HG02852 (cell line): ENCODE measurements at regions not wholly inside any gene's neighbourhood (a gene's known extent, or its start where the extent isn't known, plus 50 kb on each side); places are given as distances from the start of the nearest gene placed in this dataset.
"Not testable (repeated sequence)": the region's sequence is repeated elsewhere in the genome, so short reads cannot be mapped to it uniquely, and the experiment has no call there.

ENCODE experiments used
- ATAC-seq: cut with Tn5 transposase; IDR thresholded peaks from one replicate; pipeline ENCODE4 v1.9.1; 2021; ENCODE audit warnings: mild to moderate bottlenecking, moderate library complexity; ENCODE audit not compliant: unreplicated experiment

DNA sequence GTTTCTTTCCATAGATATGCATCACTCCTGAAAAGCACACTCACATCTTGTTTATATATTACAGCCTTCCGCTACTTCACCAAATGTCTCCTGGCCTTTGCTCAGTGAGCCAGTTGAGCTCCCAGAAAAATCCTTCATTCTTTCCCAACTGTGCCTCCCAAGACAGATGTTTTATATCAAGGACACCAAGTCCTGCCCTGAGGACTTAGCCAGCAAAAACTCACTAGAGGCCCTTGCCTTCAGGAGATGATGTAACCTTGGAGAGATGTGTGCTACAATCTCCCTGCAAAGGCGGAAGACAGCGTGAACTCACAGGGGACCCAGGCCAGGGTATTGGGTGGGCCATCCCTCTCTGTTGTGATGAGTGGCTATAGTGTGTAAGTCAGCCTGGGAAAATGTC is 86.1 kb upstream of the CTAGE1 start:
- ATAC-seq, result no peak

DNA sequence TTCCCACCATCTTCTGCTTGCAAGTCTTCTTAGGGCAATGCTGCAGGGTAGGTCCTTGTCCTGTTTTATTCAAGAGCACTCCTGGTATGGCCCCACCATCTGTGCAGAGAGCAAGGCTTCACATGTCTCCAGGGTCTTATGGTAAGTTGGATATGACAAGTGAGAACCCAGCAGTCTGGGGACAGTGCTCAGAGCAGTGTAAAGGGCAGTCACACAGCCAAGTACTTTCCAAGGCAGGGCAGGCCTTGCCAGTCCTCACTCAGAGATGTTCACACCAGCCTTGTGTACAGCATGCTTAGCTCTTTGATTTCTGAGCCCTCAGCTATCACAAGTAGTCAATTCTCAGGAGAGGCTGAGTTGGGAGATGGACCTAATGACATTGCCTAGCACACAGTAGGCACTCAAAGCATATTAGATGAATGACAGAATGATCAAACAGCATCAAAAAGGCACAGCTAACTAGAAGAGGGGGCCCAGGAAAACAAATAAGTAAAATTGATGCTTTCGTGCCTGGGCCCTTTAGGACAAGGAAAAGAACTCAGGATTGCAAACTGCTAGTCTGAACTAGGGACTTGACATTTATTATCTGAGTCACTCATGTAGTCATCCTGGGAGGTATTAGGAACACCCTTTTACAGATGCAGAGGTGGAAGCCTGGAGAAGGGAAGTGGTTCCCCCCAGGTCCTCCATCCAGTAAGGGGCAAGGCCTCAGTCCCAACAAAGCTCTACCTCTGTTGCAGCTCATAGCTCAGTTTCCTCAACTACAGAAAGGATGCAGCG is 86.7 kb upstream of the CTAGE1 start:
- ATAC-seq, result no peak

DNA sequence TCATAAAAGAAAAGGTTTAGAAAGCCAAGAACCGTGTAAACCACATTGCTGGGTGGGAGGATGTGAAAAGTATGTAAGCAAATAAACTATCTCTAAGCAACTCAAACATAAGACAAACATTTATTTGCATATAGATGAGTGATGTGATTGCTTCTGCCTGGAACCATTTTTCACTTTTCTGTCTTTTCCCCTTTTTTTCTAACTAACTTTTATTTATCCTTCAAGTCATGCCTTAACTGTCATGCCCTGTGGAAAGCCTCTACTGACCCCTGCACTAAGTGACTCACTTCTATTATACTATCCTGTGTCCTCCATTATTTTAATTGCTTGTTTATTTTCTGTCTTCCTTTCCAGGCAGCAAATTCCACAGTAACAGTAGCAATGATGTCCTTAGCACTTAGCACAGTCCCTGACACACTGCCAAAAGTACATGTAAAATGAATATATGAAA is 87.5 kb upstream of the CTAGE1 start:
- ATAC-seq, result no peak

- ATAC-seq, result no peak
These were observed 89.3 kb upstream of the CTAGE1 start for GRCh38 chr18:22507055-22507454.

DNA sequence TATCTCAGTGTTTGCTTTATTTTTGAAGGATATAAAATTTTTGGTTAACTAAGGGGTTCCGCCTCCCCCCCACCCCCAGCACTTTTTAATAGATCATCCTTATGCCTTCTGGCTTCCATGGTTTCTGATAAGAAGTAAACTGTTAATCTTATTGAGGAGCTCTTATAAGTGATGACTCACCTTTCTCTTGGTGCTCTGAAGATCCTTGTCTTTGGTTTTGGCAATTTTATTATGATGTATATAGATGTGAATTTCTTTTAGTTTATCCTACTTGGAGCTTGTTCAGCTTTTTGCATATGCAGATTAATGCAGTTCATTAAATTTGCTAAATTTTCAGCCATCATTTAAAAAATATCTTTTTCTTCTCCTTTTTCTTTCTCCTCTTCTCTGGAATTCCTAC is 91.7 kb upstream of the CTAGE1 start:
- no peak for ATAC-seq

- ATAC-seq, result no peak
These were observed 93.0 kb upstream of the CTAGE1 start for GRCh38 chr18:22510697-22511096.

GRCh38 chr18:22513721-22514481 is 96.2 kb upstream of the CTAGE1 start:
- no peak for ATAC-seq

GRCh38 chr18:22514655-22515054 is 96.9 kb upstream of the CTAGE1 start:
- no peak for ATAC-seq

DNA sequence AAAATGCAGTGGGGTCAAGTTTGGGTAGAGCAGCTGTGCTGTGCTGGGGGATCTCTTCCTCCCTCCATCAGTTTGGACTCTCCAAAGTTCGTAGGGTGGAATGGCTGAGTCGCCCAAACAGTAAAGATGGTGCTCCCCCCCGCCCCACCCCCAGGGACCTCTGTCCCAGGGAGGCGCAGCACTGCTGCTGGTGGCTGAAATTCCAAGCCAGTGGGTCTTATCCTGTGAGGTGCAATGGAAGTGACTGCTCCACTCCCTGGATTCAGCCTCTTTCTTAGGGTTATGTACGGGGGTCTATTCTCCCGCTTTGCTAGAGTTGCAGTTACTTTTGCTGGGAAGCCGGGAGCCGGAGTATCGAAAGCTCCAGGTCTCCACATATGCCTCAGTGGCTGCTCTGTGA is 97.5 kb upstream of the CTAGE1 start:
- no peak for ATAC-seq

GRCh38 chr18:22517356-22517755 is 99.6 kb upstream of the CTAGE1 start:
- ATAC-seq, result no peak

DNA sequence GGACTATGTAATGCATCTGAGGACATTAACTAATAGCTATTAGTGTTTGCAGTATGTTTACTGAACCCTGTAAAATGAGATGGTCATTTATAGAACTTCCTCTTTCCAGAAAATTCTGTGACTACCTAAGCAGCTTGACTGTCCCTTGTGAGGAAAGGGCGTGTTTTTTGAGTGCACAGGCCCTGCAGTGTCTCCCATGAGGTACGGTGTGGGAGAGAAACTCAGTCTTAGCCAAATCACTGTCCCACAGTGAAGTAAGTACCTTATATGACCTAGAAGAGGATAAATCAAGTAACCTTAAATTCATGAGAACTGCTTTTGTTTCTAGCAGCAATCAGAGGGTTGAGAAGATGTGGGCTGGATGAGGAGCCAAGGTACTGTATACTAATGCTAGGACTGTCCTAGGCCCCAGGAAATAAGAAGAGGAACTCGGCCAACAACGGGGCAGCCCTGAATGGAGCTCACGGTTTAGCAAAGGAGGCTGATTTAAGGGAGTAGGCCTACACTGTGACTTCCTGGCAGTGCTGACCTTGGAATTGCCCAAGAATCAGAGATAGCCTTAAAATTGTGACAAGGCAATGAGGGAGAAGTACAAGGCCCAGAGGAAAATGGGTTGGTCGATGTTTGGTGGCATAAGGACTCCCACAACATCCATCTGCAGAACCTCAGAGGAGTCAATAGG is 103.5 kb upstream of the CTAGE1 start:
- ATAC-seq, result no peak

GRCh38 chr18:22523481-22523880 is 105.8 kb upstream of the CTAGE1 start:
- no peak for ATAC-seq

DNA sequence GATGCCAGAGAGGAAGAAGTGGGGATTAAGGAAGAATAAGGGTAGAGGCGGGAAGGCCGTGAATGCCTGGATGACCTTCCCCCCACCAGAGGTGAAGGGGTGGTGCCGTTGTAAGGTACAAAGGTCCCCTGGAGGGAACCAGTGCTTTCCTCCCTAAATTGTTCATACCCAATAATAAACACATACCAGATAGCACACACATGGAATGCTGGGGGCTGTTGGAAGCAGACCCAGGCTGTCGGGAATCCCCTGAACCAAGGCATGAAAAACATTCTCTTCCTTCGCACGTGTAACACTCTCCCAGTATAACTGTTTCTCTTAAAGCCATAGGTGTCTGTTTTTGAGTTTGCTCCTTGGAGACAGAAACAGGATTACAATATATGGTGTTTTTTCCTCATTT is 107.1 kb upstream of the CTAGE1 start:
- no peak for ATAC-seq

GRCh38 chr18:22525313-22525712 is 107.6 kb upstream of the CTAGE1 start:
- ATAC-seq, result no peak

DNA sequence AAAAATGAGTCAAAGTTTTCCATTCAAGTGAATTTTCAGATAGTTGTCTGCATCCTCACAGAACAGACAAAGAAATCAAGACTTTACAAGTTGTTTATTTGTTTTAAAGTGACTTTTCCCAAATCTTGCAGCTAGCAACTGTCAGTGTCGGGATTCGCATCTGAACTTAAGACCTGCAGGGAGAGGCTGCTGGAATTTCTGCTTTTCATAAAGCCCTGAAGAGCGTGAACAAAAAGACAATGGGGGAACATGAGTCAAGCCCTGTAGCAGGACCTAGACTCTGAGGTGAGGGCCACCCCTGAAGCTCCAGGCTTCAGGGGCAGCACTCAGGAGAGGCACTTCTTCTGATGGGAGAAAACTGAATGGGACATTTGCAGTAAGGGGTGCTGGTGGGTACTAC is 108.2 kb upstream of the CTAGE1 start:
- no peak for ATAC-seq

DNA sequence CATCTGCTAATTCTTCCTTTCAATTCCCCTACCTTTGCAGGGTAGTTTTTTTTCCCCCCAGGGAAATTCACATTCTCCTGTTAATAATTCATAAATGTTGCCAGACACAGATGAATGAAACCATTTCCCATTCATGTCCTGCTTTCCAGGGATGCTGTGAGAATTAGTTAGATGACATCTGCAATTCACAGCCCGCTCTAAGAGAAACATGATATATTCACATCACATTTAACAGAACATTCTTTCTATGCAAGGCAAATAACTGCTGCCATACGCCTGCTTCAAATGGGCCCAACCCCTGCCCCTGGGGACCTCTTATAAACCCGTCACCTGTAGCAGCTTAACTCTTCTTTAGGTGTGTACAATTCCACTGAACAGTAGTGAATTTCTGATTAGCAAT is 110.6 kb upstream of the CTAGE1 start:
- no peak for ATAC-seq

GRCh38 chr18:22534706-22535105 is 117.0 kb upstream of the CTAGE1 start:
- ATAC-seq, result not testable (repeated sequence)

- ATAC-seq, result no peak
These were observed 118.8 kb upstream of the CTAGE1 start for GRCh38 chr18:22536558-22536957.

- ATAC-seq, result no peak
These were observed 120.7 kb upstream of the CTAGE1 start for GRCh38 chr18:22538426-22538825.

- no peak for ATAC-seq
These were observed 121.5 kb upstream of the CTAGE1 start for GRCh38 chr18:22539051-22539765.

GRCh38 chr18:22541232-22541631 is 123.5 kb upstream of the CTAGE1 start:
- no peak for ATAC-seq
